ENCODE measurements at regions not wholly inside any gene's neighbourhood (a gene's known extent, or its start where the extent isn't known, plus 50 kb on each side); places are given as distances from the start of the nearest gene placed in this dataset.

GRCh38 chr10:33880291-33880690, 545.8 kb upstream of the NRP1 start:
- Histone ChIP-seq H3K4me3 (no peak overlapping the region), H3K9me3 (no peaks in the 10 kb centered on the region), H3K27me3 (ENCODE audit: insufficient read depth in 3 of 3, low read length in 2 of 3) (no peaks in the 10 kb centered on the region), H3K36me3 (ENCODE audit: insufficient read depth in 1 of 2, low read depth in 1 of 2) (no peaks in the 10 kb centered on the region), H3K27ac (no peak overlapping the region), H3K4me1 (no peaks in the 10 kb centered on the region)
- 91 to 94% (median 93%) methylated on average over 5 of the region's 5 CpGs for WGBS, 3 donors
- intact Hi-C loops (cut with DNase I) = no loop called here
- no peak for DNase-seq
- TF ChIP-seq CTCF (IDR thresholded peaks at IDR 0.05) = no peak
- no peak for ATAC-seq

DNA sequence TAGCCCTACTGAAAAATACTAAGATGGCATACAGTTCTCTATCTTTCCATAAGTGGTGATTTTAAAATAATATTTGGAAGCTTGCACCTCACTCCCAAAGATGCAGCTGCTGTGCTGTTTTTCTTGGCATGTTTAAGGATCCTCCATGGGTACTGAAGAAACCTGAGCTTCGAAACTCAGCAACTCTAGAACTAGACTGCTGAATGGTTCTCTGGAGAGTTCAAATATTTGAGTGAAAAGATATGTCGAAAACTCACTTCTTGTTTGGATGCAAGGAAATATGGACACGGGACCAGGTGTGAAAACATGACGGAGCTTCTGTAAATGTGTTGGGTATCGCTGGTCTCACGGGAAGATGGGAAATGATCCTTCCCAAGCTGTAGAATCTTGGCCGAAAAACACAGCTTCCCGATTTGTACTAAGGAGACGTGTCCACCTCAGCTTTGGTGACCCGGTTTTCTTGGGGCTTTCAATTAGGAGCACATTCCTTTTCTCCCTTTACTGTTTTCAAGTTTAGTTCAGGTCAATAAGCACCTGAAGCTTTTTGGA, 543.8 kb upstream of the NRP1 start:
- TF ChIP-seq CTCF (IDR thresholded peaks at IDR 0.05) = no peak
- no peaks in the 10 kb centered on the region for H3K9me3 ChIP-seq
- H3K4me1 ChIP-seq = no peaks in the 10 kb centered on the region
- ATAC-seq (no peak), DNase-seq (no peak)
- WGBS, 3 donors = 24 to 42% (median 32%) methylated on average over 10 of the region's 10 CpGs
- H3K27me3 ChIP-seq (ENCODE audit: insufficient read depth in 3 of 3, low read length in 2 of 3) = no peaks in the 10 kb centered on the region
- no peak overlapping the region for H3K4me3 ChIP-seq
- no peak overlapping the region for H3K27ac ChIP-seq
- H3K36me3 ChIP-seq (ENCODE audit: insufficient read depth in 1 of 2, low read depth in 1 of 2) = no peaks in the 10 kb centered on the region
- intact Hi-C loops (cut with DNase I) = no loop called here

DNA sequence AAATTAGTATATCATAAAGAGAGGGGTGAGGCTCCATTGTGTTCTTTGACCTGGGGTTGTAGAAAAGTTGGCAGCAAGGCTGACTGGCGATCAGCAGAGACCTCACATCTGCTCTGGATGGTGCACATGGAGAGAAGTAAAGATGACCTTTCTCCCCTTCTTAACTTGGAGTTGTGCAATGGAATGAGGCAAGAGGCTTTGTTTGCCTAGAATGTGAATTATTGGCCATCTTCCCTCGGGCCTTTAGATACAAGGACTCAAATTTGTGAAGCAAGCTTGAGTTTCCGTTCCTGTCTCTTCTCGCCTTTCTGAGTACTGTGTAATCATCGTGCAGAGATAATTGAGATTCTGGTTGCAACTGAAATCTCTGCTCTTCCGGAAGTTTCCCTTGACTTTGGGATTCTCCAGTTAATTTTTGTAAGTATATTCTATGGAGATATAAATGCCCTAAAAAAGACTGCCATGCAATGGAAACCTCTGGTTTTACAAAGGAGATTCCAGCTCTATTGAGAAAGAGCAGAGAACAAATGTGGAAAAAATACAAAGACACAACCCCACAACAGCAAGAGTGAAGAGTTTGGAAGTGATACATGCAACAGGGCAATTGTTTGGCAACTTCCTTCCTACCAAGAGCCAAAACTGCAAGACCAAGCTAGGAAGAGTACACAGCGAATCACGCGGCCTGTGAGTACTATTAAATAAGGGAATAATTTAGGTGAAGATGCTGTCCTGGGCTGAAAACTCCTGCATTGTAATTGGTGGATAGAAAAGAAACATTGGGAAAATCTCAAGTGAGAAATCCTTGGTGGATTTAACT, 542.3 kb upstream of the NRP1 start:
- WGBS, 3 donors = 82 to 89% (median 85%) methylated on average over 9 of the region's 9 CpGs
- intact Hi-C loops (cut with DNase I) = no loop called here
- no peak overlapping the region for H3K27ac ChIP-seq
- no peaks in the 10 kb centered on the region for H3K27me3 ChIP-seq (ENCODE audit: insufficient read depth in 3 of 3, low read length in 2 of 3)
- no peak for TF ChIP-seq CTCF (IDR thresholded peaks at IDR 0.05)
- peak in 1 of 4 donors; percentile 53 for ATAC-seq
- no peak for DNase-seq
- no peaks in the 10 kb centered on the region for H3K4me1 ChIP-seq
- no peak overlapping the region for H3K4me3 ChIP-seq
- no peaks in the 10 kb centered on the region for H3K9me3 ChIP-seq
- H3K36me3 ChIP-seq (ENCODE audit: insufficient read depth in 1 of 2, low read depth in 1 of 2) = no peaks in the 10 kb centered on the region

- WGBS, 3 donors = 91 to 95% (median 93%) methylated on average over 9 of the region's 9 CpGs
Observed at GRCh38 chr10:33875924-33876583, 541.6 kb upstream of the NRP1 start.

More at GRCh38 chr10:33875924-33876583, 541.6 kb upstream of the NRP1 start:
- intact Hi-C loops (cut with DNase I) = no loop called here
- Histone ChIP-seq H3K36me3 (ENCODE audit: insufficient read depth in 1 of 2, low read depth in 1 of 2) (no peaks in the 10 kb centered on the region), H3K27ac (no peak overlapping the region), H3K4me3 (no peak overlapping the region), H3K4me1 (no peaks in the 10 kb centered on the region), H3K27me3 (ENCODE audit: insufficient read depth in 3 of 3, low read length in 2 of 3) (no peaks in the 10 kb centered on the region), H3K9me3 (no peaks in the 10 kb centered on the region)
- DNase-seq (no peak), ATAC-seq (no peak)
- no peak for TF ChIP-seq CTCF (IDR thresholded peaks at IDR 0.05)

All from psoas muscle (tissue), 7 donors.